ENCODE measurements at regions not wholly inside any gene's neighbourhood (a gene's known extent, or its start where the extent isn't known, plus 50 kb on each side); places are given as distances from the start of the nearest gene placed in this dataset.
A peak's percentile ranks its signal among the peaks of the same experiment; 100 is the strongest.

DNA sequence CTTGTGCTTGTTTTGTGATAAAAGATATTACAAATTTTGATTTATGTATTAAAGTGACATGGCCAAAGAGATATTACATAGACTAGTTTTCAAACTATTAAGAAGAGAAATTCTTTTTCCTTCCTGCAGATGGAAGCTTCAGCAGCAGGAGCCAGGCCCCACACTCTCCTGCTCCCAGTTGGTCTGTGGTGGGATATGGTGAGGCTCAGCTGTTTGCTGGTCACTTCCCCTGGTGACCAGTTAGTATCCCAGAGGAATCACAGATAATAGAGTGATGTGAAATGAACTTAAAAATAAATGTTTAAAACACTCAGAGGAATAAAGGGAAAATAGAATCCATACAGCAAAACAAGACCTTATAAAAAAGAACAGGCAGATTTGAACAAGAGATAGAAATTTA, 154.7 kb downstream of the KTN1 start:
- no peak for DNase-seq (ENCODE audit: low read depth, low spot score)

DNA sequence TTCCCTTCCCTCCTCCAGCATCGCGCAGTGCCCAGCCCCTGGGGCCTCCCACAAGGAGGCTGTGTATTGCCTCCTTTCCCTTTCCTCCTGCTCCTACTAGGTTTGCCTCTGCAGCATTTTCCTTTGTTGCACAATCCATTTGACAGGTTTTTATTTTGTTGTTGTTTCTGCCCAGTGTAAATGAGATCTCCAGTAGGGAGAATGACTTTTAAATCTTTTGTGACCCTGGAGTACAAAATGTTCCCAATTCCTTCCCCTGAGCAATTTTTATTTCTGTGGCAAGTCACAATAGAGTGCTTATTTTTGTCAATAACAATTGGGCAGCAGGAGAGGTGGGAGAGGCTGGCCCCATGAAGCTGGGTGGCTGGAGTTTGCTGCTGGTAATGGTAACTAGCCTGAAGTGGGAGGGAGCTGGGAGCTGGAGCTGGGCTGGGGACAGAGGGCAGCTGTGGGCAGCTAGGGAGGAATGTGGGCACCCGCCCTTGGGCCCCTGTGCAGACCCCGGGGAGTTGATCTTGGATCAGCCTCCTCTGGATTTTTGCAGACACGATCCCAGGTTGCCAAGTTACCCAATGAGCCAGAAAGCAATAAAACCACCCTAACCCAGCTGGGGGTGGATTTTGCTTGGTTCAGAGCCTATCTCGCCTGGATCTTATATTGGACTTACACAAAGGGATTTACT, 160.1 kb downstream of the KTN1 start:
- no peak for DNase-seq (ENCODE audit: low read depth, low spot score)

DNA sequence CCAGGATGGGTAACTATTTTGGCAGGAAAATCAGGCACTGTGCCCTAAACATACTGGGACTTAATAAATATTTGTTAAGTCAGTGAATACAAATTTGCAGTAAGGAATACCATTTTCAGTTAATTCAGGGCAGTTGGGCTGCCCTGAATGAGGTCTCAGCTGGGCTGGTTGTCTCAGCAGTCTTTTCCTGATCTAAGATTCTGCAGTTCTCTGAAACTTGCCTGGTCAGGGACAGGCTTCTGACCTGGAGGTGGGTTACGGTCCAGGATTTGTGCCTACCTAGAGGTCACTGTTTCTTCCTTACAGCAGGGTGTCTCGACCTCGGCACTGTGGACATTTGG, 160.6 kb downstream of the KTN1 start:
- no peak for DNase-seq (ENCODE audit: low read depth, low spot score)

DNA sequence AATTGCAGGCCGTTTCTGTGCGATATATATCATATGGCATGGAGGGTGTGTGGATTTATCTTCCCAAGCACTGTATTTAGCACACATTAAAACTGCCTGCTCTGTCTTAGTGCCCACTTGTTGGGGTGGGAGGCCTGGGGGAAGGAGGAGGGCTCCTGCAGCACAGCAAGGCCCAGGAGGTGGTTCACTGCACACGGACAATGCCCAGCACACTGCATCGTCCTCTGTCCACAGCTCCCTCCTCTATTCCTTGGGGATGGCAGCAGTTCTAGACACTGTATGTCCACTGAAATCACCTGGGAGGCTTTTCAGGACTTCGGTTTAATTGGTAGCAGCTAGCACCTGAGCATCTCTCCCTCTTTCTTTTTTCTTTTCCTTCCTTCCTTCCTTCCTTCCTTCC, 161.2 kb downstream of the KTN1 start:
- DNase-seq (ENCODE audit: low read depth, low spot score): no peak

DNA sequence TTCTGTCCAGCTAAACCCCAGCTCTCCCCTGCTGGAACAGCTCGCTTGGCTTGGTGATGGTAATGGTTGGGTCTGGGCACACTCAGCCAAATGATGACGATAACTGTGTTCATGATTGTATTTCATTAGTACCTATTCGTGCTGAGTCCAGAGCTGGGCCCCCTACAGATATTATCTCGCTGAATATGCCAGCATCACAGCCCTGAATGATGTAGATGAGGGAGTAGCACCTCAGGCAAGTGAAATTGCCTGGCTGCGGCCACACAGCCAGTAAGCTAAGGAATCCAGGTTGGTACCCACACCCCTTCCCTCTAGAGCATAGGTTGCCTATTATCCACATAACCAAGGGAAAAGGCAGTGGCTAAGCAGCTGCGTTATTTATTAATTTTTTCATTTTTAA, 163.5 kb downstream of the KTN1 start:
- no peak for DNase-seq (ENCODE audit: low read depth, low spot score)

DNA sequence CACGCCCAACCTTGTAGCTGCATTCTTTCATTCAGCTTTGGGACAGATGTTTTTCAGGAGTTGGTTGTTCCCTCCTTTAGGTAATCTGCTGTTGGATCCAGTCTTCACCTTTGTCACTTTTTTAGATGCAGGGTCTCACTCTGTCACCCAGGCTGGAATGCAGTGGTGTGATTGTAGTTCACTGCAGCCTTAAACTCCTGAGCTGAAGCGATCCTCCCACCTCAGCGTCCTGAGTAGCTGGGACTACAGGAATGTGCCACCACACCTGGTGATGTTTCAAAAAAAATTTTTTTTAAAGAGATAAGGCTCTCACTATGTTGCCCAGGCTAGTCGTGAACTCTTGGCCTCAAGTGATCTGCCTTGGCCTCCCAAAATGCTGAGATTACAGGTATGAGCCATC, 164.3 kb downstream of the KTN1 start:
- no peak for DNase-seq (ENCODE audit: low read depth, low spot score)

DNA sequence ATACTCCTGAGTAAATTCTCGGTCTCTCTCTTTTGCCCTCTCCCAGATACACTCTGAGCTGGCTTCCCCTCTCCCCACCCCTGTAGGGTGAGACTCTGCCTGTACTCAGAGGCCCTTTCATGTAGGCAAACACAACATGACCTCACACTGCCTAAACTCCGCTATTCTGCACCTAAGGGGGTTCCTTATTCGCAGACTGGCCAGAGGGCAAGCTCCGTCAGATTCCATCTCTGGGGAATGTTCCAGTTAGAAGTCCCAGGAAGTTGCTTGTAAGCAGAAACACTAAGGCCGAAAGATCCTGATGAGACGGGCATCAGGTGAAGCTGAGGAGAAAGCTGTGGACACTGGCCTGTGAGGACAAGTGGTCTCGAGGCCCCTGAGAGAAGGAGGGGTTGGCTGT, 165.9 kb downstream of the KTN1 start:
- no peak for DNase-seq (ENCODE audit: low read depth, low spot score)

DNA sequence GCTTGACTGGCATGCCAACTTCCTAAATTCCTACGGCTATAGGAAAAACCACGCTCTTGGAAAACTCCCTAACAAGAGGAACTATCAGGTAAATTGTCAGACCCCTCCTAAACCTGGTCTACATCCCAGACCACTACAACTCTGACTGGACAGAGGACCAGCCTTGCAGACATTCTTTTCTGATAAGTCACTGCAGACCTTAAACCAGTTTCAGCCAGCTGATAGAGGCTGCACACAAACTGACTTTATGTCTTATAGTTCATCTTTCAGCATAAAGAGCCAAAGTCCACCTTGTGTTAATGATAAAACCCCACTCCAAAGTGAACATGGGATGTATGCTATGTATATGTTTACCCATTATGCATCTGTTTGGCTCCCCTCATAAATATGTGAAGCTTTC, 166.6 kb downstream of the KTN1 start:
- no peak for DNase-seq (ENCODE audit: low read depth, low spot score)

DNA sequence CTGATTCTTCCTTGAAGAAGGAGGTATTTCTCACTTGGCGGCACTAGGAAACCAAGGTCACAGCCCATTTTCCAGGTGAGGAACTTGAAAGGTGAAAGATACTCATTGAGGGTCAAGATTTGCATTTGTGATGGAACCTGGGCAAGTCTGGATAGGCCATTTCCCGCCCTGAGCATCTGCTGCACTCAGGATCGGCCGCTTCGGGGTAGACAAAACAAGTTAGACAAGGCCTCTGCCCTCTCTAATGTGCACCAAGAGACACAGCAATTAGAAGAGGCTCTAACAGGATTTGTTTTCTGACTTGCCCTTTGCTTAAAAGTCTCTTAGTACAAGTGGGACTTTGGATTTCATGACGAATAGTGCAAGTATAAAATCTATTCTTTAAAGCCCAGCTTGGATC, 167.2 kb downstream of the KTN1 start:
- DNase-seq (ENCODE audit: low read depth, low spot score): no peak

DNA sequence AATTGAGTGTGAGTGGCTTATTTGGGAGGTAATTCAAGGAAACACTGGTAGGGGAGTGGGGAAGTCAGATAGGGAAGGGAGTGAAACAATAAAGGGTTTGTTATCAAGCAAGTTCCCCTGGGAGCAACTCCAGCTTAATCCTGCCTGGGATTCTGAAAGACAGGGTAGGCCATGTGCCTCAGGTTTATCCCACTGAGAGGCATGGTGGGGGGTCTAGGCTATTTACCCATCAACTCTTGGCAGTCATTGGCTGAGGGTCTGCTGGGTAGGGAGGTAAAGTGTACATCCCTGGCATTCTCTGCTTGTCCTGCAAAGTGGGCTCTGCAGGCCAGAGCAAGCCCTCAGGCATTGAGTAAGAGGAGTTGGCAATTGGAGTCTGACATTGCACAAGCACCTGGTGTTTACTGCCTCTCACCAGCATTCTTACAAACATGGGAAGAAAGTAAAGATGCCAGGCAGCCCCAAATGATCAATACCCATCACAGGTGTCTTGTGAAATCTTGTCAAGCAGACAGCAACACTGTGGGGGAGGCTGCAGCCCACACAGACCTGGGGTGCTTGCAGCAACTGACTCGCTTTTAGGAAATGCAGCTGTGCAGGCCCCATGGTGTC, 169.3 kb downstream of the KTN1 start:
- no peak for DNase-seq (ENCODE audit: low read depth, low spot score)

DNA sequence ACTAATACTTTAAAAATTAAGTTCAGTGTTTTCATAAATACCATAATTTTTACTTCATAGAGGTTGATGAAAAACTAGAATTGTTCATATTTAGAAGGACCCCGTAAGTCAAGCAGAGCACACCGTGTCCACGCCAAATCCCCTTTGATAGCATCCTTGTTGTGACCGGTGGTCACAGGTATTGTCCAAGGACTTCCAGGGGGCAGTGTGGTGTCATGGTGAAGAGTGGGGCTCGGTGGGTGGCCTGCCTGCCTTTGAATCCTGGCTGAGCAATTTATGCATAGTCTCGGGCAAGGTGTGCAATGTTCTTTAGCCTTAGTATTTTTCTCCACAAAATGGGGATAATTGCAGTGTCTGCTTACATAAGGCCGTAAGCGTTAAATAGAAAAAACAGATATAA, 169.9 kb downstream of the KTN1 start:
- DNase-seq (ENCODE audit: low read depth, low spot score): no peak

DNA sequence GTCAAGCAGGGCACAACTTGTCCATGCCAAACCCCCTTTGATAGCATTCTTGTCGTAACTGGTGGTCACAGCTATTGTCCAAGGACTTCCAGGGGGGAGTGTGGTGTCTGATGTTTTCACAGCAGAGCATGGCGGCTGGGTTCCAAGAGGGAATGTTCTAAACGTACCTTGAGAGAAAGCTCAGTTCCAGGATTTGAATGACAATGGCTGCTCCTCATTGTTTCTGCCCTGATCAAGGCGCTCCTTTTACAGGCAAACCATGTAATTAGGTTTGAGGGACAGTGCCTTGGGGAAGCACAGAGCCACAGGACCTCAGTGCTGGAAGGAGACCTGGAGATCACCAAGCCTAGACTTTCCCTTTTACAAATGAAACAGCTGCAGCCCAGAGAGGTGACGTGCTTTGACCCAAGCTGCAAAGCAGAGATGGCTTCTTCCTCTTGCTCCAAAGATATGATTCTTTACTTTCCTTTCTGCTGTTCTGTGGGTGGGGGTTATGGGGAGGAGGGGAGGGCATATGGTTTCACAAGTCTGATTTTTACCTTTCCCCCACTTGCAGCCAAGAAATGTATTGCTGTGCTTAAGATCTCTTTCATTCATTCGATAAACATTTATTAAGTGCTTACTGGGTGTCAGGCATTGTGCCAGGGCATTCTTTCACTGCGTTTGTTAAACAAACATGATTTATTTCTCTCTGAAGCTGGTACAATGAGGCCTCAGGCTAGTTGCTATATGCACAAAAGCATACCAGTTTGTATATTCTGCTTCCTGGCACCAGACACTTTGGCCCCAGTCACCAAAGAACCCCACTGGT, 172.8 kb downstream of the KTN1 start:
- peak; percentile 52 for DNase-seq (ENCODE audit: low read depth, low spot score)

DNA sequence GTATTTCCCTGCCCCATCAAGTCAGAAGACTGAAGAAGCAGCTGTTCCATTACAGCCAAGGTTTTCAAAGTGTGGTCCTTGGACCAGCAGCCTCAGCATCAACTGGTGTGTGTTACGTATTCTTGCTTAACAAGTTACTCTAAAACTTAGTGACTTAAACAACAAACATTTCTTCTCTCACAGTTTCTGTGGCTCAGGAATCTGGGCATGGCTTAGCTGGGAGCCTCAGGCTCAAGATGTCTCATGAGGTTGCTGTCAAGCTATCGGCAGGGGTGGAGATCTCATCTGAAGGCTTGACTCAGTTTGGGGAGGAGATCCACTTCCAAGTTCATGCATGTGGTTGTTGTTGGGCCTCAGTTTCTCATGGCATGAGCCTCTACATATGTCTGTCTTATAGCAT, 174.5 kb downstream of the KTN1 start:
- DNase-seq (ENCODE audit: low read depth, low spot score): no peak

DNA sequence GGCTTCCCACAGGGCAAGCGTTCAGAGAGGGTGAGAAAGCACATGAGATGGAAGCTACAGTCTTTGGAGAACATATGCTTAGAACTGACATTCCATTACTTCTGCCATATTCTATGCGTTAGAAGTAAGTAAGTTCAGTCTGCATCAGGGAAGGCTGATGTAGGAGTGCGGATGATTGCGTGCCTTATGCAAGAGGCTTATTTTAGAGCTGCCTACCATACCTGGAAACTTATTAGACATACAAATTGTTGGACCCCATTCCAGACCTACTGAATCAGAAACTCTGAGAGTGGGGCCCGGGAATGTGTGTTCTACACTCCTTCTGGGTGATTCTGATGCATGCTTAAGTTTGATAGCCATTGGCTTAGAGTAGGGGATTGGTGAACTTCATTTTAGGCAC, 174.9 kb downstream of the KTN1 start:
- DNase-seq (ENCODE audit: low read depth, low spot score): no peak

DNA sequence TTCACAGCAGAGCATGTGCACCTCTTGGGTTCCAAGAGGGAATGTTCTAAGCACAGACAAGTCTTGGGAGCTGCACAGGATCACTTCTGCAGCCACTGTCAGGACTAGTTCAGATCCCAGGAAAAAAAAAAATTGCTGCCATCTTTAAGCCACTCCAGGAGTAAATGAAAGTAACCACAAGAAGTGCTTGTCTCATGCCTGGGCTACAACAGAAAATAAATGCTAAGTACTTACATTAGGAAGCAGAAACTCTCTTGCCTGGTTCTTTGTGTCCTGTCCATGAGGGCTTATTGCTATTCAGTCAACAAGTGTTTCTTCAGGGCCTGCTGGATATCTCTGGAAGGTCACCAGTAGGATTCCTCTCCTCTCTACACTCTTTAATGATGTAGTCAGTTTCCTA, 176.1 kb downstream of the KTN1 start:
- no peak for DNase-seq (ENCODE audit: low read depth, low spot score)

DNA sequence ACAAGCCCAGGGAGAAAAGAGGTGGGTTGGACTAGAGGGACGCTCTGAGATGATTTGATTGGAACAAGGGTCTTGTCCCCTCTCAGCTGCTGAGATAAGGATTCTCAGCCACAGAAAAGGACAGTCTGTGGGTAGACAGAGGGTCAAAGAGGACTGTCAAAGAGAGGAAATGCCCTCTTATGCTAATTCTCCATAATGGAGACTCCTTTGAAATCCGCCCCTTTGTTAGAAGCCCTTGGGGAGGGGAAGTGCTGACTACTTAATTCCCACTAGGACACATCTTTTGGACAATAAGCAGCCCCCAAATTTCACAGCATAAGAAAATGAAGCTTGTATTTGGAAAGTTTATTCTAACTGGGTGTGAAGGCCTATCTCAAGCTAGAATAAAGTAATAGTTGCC, 176.6 kb downstream of the KTN1 start:
- DNase-seq (ENCODE audit: low read depth, low spot score): no peak

DNA sequence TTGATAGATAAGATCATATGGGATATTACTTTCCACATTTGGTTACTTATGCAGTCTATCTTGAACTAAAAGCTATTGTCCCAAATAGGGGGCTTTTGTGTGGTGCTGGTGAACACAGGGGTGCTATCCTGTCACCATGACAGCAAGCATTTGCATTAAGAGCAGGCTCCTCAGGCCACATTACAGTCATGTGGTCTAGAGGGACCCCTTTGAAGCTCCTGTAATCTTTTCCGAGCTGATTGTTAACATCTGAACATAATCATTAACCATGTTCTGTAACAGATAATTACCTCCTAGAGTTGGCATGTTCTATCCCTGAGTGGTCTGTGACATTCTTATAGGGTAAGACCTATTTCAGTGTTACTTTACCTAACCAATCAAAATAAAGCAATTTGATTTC, 178.8 kb downstream of the KTN1 start:
- no peak for DNase-seq (ENCODE audit: low read depth, low spot score)

DNA sequence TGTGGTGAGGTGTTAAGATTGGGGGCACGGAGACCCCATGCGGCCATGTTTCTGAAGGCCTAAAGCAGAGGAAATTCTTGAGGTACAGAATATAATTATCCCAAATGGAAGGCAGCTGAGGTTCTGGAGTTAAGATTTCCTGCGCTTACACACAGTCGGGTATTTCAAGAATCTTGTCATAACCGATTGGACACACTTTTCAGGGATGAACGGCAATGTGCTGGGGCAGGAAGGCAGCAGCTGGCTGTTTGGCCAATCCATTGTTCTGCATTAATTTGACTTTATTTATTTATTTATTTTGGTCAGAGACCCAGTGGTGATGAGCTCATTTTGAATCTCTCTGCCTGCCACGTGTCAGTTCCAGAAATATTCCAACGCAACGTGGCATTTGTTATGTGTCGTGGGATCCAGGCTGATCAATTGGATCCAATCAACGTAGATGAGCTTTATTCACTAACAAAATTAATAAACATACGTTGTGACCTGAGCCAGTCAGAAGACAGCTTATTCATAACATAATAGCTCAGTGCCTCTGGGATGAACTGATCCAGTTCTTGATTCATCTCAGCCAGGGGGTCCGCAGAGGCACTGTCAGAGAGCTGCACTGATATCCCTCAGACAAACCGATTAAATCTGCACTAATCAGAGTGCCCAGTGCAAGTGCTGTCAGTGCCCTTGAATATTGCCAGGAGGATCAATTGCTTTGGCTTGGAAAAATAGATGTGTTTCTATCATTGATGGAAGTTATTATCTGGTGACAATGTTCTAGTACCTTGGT, 181.0 kb downstream of the KTN1 start:
- no peak for DNase-seq (ENCODE audit: low read depth, low spot score)

DNA sequence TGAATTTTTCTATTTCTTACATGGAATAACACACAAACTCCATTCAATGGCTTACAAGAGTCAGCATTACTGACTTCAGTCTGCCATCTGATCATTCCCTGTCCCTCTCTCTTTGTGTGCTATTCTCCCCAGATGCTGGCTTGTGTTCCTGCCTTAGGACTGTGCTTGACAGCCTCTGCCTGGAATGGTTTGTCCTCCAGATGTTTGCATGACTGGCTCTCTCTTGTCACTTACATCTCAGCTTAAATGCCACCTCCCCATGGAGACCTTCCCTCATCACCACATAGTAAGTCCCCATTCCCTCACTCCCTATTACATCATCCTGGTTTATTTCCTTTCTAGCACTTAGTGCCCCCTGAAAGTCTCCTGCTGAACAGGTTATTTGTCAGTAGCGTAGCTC, 181.6 kb downstream of the KTN1 start:
- no peak for DNase-seq (ENCODE audit: low read depth, low spot score)

DNA sequence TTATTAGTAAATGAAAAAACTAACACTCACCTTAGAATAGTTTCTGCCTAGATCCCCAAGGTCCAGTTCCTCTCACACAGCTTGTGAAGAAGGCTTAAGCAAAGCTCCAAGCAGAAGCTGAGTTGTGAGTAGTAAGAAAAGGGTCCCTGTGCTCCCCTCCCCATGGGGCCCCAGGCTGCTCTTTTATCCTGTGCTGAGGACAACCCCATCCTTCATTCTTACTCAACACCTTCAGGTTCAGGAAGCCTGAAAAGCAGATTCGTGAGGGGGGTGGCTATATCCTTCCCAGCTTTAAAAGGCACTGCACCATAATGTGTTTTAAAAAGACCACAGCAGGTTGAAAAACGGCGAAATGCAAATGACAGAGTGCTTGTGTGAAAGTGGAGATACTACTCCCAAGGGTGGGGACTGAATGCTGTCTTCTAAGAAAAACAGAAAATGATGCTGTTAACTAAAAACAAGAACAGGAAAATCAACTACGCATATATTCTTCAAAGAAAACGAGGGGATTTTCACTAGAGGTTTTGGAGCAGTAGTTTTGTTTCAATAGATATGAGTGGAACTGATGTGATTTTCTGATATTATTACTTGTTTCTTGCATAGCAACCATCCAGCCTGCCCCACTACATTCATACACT, 182.7 kb downstream of the KTN1 start:
- no peak for DNase-seq (ENCODE audit: low read depth, low spot score)

DNA sequence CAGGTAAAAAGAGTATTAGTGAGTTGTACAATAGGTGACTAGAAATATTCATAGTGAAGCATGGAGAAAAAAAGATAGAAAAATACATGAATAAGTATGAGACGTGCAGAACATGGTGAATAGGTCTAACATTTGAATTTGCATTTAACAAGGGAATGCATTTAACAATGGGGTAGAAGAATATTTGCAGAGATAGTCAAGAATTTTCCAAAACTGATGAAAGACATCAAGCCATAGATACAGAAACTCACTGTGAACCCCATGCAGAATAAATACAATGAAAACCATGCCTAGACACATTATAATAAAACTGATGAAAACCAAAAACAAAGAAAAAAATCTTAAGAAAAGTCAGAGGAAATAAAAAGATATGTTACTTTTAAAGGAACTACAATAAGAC, 184.8 kb downstream of the KTN1 start:
- no peak for DNase-seq (ENCODE audit: low read depth, low spot score)

DNA sequence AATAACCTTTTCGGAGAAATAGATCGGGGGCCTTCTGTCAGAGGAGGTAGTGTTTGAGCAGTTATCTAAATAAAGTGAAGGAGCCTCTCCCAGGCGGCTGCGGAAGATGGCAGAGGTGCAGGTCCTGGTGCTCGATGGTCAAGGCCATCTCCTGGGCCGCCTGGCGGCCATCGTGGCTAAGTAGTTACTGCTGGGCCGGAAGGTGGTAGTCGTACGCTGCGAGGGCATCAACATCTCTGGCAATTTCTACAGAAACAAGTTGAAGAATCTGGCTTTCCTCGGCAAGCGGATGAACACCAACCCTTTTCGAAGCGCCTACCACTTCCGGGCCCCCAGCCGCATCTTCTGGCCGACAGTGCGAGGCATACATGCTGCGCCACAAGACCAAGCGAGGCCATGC, 186.1 kb downstream of the KTN1 start:
- DNase-seq (ENCODE audit: low read depth, low spot score): no peak

Measured in iPS DF 19.7 (cell line).